Ammon's horn (tissue), 1 donor: ENCODE measurements at regions not wholly inside any gene's neighbourhood (a gene's known extent, or its start where the extent isn't known, plus 50 kb on each side); places are given as distances from the start of the nearest gene placed in this dataset.
"Not testable (repeated sequence)": the region's sequence is repeated elsewhere in the genome, so short reads cannot be mapped to it uniquely, and the experiment has no call there.

ENCODE experiments used
- DNase-seq: peaks from one replicate; pipeline ENCODE4 v3.0.0-alpha.2; 2016; ENCODE audit warnings: low spot score

DNA sequence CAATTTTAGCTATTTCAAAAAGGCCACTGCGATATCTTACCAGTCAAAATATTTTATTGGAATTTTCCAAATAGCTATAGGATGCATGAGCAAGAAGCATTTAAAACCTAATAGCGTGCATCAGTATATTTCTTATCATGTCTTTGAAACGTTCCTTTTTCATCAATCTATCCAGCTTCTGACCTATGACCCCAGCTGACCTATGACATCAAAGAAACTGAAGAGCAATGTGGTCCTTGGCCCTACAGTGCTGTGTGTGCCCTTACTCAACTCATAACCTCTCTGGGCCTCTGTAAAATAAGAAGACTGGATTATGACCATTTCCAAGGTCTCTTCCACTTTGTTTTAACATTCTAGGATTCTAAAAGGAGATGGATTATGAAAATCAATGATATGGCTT is 118.2 kb downstream of the ZNF22 start:
- DNase-seq, result no peak

DNA sequence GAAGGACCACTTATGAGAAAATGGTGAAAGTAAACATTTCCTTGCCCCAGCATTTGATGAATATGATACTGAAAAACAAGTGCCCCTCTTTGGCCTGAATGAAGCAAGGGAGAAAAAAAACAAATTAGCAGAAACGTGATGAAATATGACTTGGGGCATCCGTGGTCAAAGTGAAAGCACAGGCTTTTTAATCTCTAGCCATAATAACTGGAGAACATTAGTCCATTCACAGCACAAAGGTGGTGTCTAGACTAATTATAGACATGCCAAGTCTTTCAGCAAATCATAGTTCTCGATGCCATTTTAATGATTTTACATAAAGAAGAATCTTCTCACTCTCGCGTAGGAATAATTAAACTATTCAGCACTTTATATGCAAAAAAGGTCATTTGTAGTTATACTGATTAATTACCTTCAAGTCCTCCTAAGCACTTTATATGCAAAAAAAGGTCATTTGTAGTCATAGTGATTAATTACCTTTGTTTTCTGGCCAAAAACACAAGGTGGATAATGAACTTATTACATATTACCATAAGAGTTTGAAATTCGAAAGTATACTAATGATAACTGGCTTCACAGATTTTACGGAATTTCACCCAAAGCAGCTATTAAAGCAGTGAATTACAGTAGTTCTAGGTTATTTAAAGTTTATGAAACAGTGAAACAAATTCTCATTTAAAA is 121.6 kb downstream of the ZNF22 start:
- DNase-seq, result not testable (repeated sequence)

GRCh38 chr10:45135443-45136198 is 134.9 kb downstream of the ZNF22 start:
- no peak for DNase-seq

DNA sequence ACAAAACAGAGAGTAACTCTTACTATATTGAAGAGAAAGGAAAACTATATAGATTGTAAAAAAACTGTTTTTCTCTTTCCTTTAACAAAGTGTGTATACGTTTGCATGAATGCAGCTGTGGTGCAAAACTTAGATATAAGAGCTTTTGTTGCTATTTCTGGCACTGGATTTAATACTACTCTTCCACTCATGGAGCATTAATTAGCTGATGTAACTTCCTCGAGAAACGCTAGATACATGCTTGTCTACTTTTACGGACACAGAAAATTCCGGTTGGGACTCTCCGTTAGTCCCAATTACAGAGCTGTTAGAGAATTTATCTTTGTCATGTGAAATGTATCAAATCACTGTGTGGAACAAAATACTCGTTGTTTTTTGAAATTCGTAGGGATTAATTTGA is 135.5 kb downstream of the ZNF22 start:
- no peak for DNase-seq

DNA sequence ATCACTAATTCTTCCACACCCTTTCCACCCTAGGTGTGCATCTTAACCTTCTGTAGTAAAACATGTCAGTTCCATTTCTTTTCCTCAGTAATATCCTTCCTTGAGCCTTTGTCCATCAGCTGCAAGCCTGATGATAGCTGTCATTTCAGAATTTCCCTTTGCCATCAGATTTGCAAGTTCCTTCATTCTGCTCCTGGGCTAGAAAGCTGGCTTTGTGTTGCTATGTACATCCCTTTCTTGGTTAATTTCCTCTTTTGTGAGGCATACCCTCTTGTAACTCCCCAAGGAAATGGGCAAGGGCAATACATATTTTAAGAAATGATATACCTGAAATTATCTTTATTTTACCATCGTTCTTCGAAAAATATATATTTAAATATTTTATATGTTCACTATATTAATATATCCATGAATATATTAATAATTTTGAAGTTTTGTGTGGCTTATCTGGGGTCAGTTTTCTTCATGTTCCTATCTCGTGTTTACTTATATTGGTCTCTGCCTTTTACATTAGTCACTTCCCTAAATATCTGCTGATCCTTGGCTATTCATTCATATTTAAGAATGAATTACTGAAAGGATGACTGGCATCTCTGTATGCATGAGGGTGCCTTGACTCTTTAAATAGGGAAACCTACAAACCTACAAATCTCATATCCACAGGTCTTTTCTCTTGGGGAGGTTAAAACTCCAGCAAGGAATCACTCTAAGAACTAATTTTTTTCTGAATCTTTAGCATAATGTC is 143.8 kb downstream of the ZNF22 start:
- DNase-seq, result no peak

DNA sequence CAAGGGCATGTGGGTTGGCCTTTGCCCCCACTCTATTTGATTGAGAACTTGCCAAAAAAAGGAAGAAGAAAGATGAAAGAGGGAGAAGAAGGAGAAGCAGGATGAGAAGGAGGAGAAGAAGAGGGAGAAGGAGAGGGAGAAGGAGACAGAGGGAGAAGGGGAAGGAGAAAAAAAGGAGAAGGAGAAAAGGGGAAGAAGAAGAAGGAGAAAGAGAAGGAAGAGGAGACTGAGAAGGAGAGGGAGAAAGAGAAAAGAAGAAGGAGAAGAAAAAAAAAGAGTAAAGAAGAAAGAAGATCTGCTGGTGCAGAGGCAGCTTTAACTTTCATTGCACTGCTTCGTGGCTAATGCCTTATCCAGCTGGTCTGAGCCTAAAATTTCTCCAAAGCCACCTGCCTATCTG is 144.4 kb downstream of the ZNF22 start:
- DNase-seq, result not testable (repeated sequence)

GRCh38 chr10:45147000-45147399 is 146.3 kb downstream of the ZNF22 start:
- DNase-seq, result no peak

DNA sequence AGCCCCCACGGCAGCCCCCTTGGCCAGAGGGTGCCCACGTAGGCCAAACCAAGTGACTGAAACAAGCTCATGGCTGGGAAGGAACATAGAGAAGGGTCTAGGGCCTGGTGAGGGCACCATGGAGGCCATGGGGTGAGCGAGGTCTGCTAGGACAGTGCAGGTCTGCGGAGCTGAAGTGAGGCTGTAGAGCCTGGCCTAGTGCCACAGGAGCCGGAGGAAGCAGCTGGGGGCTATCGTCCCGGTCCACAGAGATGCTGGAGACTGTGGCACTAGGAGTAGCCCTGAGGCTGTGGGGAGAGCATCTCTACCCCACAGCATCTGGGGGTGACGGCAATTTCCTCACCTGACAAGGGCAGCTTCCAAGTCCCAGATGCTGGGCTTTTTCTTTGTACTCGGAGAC is 150.3 kb downstream of the ZNF22 start:
- no peak for DNase-seq

DNA sequence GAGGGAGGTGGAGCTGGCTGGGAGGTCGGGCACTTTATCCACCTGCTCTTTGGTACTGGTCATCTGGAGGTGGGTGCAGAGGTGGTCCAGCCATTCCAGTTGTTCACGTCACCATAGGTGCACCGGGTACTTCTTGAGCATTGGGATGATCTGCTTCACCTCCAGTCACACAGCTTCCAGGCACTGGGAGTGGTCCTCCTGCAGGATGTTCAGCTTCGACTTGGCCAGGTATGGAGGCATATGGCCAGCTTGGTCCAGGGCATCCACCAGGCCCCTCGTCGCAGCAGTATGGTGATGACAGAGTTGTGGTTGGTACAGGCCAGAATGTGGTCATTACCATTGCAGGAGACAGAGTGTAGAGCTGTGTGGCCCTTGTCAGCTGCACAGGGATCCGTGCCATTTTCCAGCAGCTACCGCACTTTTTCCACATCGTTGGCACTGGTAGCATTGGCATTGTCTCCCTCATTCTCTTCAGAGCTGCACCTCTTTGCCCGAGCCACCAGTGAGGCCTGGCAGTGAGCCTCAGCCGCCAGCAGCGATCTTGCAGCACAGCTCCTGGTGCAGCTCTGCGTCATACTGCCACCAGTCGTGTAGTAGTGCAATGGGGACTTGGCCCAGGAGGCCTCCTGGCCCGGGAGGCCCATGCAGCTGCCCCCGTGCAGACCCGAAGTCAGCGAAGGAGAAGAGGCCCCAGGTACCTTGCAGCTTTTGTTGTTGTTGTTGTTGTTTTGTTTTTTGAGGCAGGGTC is 150.9 kb downstream of the ZNF22 start:
- peak; percentile 3 for DNase-seq

DNA sequence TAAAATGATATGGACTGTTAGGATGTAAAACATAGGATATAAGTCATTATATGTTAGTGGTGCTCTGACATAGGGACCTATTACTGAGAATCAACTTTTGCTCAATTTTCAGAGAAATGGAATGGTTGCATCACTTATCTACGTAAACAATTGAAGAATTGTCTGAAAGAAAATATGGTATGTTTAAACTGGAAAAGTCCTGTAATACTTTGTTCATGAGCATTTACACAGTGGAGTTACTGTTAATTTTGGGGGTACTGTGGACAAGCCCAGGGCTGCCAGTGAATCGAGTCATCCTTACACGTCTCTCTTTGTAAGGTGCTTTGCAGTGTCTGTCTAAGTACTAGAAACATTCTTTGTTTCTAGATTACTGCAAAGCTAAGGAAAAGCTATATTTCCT is 152.0 kb downstream of the ZNF22 start:
- DNase-seq, result no peak

DNA sequence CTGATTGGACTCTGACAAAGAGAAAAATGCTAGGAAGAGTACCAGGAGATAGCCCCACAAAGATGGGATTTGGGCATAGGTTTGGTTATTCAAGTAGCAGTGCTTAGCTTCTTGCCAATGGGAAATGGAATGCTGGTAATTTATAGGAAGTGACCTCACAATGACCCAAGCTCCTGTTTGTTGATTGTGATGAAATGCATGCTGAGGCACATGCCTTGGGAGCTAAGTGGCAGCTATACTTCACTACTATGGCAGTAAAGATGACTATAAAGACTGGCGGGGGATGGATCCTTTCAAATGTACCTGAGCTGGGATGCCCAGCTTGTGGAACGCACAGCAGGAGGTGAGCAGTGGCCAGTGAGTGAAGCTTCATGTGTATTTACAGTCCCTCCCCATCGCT is 153.8 kb downstream of the ZNF22 start:
- no peak for DNase-seq

DNA sequence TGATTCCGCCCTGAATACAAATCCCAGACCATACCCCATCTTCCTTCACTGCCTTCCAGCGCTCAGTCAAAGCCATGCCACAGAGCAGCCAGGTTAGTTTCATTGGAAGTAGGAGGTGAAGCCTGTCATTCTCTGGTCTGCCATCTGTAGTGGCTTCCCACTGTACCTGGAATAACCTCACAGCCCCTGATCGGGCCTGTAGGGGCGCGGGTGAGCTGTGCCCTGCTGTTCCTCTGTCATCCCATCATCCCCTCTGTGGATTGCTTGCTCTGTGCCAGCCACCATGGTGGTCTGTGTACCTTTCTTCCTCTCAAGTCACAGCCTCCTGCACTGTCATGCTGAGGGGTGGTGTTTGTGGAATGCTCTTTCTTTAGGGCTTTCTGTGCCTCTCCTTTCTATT is 155.1 kb downstream of the ZNF22 start:
- no peak for DNase-seq

- DNase-seq, result no peak
These were observed 155.1 kb downstream of the OR13A1 start for GRCh38 chr10:45160271-45160670.

- no peak for DNase-seq
These were observed 152.0 kb downstream of the OR13A1 start for GRCh38 chr10:45163315-45163975.

DNA sequence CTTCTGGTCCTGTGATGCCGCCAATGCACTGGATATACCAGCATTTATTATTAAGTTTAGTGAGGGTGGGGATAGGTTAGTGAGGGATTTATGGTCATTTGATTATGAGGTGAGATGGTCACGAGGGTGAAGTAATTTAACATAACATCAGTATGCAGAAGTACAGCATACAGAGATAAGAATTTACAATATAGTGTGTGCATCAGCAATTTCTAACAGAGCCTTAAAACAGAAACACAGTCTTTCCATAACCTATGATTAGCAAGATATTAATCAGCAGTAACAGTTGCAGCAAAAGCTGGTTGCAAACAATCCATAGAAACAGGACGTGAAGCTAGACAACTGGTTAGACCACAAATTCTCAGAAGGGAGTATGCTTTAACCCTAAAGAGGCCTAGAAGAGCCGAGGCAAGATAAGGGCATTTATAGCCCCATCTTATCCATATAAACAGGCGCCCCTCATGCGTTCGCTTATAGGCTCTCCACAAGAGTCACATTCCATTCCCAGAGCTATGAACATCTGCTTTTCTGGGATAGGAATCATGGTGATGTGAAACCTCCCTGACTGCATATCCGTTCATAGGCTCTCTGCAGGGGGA is 139.8 kb downstream of the OR13A1 start:
- not testable (repeated sequence) for DNase-seq

DNA sequence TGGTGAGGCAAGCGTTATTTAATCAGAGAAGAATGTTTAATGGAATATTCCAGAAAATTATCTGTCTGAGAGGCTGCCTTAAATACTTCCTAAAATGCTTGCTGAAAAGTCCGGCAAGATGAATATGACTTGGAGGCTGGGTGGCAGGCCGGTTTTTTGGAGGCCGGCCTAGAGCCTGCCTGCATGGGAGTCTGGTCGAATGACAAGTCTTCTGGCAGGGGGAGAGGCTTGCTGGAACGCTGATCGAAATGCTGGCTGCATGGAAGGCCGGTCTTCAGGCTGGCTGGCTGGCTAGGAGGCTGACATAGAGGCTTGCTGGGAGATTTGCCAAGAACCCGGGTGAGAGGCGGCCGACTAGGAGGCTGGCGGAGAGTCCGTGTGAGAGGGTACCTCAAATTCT is 135.7 kb downstream of the OR13A1 start:
- peak; percentile 20 for DNase-seq

DNA sequence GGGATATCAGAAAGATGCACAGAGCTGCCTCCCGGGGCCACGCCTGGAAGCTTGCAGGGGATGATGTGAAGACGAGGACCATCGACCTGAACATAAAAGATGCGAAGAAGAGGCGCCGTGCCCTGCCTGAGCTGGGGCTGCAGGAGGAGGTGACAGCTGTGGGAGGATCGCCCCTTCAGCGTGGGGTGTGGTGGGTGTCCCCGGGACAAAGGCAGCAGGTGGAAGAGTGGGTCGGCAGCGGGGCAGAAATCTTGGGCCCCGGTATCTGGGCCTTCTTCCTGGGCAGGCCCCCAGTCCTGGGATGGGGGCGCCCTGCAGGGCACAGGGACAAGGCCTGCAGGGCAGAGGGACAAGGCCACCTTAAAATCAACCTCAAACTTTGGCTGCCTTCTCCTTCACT is 134.9 kb downstream of the OR13A1 start:
- DNase-seq, result no peak

DNA sequence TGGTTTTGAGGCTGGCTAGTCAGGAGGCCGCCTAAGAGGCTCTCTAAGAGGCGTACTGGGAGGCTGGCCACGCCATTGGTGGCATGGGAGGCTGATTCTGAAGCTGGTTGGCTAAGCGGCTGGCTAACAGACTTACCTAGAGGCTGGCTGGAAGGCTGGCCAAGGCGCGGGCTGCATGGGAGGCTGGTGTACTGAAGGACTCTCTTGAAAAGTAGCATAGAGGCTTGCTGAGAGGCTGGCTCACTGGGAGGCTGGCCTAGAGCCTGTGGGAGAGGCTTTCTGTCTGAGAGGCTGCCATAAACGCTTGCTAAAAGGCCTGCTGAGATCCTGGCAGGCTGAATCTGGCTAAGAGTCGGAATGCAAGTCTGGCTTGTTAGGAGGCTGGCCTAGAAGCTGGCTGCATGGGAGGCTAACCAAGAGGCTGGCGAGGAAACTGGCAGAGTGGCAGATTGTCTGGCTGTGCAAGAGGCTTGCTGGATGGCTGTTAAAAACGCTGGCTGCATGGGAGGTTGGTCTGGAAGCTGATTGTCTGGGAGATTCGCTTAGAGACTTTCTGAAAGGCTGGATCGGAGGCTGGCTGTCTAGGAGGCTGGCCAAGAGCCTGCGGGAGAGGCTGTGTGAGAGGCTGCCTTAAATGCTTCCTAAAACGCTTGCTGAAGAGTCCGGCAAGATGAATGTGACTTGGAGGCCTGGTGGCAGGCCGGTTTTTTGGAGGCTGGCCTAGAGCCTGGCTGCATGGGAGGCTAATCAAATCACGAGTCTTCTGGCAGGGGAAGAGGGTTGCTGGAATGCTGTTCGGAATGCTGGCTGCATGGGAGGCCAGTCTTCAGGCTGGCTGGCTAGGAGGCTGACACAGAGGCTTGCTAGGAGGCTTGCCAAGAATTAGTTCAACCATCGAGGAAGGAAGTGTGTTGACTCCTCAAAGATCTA is 134.2 kb downstream of the OR13A1 start:
- DNase-seq, result no peak

DNA sequence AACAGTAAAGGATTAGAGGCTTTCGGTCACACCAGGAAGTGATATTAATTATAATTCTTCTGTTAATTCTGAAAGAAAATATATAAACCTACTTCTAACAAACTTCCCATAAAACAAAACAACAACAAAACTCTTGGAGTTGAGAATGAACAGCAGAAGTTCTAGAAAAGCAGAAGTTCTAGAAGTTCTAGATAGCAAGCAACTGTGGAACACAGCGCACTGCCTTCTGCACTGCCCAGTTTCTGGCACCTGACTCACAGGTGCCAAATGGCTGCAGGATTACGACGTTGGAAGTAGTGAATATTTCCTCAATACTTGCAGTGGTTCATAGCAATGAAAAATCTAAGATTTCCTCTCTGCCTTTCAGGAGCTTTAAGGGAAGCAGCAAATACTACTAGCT is 132.2 kb downstream of the OR13A1 start:
- DNase-seq, result no peak

GRCh38 chr10:45197816-45198485 is 117.5 kb downstream of the OR13A1 start:
- no peak for DNase-seq
